Psoas muscle (tissue), 7 donors: ENCODE measurements at regions not wholly inside any gene's neighbourhood (a gene's known extent, or its start where the extent isn't known, plus 50 kb on each side); places are given as distances from the start of the nearest gene placed in this dataset.

Experiments used
- ATAC-seq, 4 donors: fragments of 200-7000 bp; cut with Tn5 transposase; one replicate each; pipeline ENCODE4 v1.9.1; 2020; ENCODE audit warnings: moderate library complexity in 3 of 4, mild to moderate bottlenecking in 2 of 4
- DNase-seq, 2 donors: peaks; one replicate each; pipeline ENCODE4 v3.0.0-alpha.2; 2020
- H3K27ac ChIP-seq: fragments of 200-600 bp; one replicate; pipeline ENCODE4 v1.8.0; 2022
- H3K27me3 ChIP-seq, 3 donors: fragments of 200-600 bp in 1 of 3; one replicate each; pipeline versions ENCODE4 v1.6.1 to v1.8.0; 2013 to 2022; ENCODE audit warnings: low read length in 2 of 3, mild to moderate bottlenecking in 2 of 3, moderate library complexity in 1 of 3; ENCODE audit not compliant: insufficient read depth in 3 of 3
- H3K36me3 ChIP-seq, 2 donors: fragments of 200-600 bp in 1 of 2; one replicate each; pipeline versions ENCODE4 v1.6.1 to v1.8.0; 2013 to 2022; ENCODE audit warnings: low read depth in 1 of 2, mild to moderate bottlenecking in 1 of 2, moderate library complexity in 1 of 2; ENCODE audit not compliant: insufficient read depth in 1 of 2
- H3K4me1 ChIP-seq: fragments of 200-600 bp; one replicate; pipeline ENCODE4 v1.8.0; 2022
- H3K4me3 ChIP-seq: fragments of 200-600 bp; one replicate; pipeline ENCODE4 v1.8.0; 2022; ENCODE audit warnings: mild to moderate bottlenecking
- H3K9me3 ChIP-seq: fragments of 200-600 bp; one replicate; pipeline ENCODE4 v1.8.0; 2022
- WGBS, 3 donors: extraction: QIAGEN DNeasy Blood & Tissue Kit; methylation state at CpG; one replicate each; pipeline versions ENCODE4 v1.1.6 to v1.1.7; 2013; 5-methylcytosine and 5-hydroxymethylcytosine counted together
- intact Hi-C, 2 donors: fragments of 100-400 bp; cut with DNase I; formaldehyde crosslinking; loops; one replicate each; pipeline versions ENCODE4 v1.11.0 to v1.14.2; 2022
- TF ChIP-seq, protein P1 (sequence below): fragments of 200-600 bp; IDR thresholded peaks from one replicate; pipeline ENCODE4 v1.8.0; 2022; ENCODE audit warnings: antibody characterized with exemption
- donor health status: healthy with polysubstance abuse.
- donor health status: DM: no; HTN: no; CAD: no; lungs with moderate emphysema.
- donor health status: Bipolar disorder and iron deficiency.
- donor health status: healthy.
- donor health status: DM: yes; HTN: yes; CAD: no.
- donor health status: DM: no; HTN: no; CAD: no.
- donor health status: DM: yes; HTN: yes; CAD: no.

GRCh38 chr4:170716868-170717267 lies 627.1 kb upstream of the AADAT start:
- WGBS, 3 donors = 77 to 88% (median 81%) methylated on average over 1 of the region's 1 CpG
- no peak overlapping the region for H3K27ac ChIP-seq
- H3K36me3 ChIP-seq = no peaks in the 10 kb centered on the region
- ATAC-seq (no peak), DNase-seq (no peak)
- no peaks in the 10 kb centered on the region for H3K9me3 ChIP-seq
- H3K4me1 ChIP-seq = no peaks in the 10 kb centered on the region
- intact Hi-C loops = no loop called here
- TF ChIP-seq, protein P1, sequence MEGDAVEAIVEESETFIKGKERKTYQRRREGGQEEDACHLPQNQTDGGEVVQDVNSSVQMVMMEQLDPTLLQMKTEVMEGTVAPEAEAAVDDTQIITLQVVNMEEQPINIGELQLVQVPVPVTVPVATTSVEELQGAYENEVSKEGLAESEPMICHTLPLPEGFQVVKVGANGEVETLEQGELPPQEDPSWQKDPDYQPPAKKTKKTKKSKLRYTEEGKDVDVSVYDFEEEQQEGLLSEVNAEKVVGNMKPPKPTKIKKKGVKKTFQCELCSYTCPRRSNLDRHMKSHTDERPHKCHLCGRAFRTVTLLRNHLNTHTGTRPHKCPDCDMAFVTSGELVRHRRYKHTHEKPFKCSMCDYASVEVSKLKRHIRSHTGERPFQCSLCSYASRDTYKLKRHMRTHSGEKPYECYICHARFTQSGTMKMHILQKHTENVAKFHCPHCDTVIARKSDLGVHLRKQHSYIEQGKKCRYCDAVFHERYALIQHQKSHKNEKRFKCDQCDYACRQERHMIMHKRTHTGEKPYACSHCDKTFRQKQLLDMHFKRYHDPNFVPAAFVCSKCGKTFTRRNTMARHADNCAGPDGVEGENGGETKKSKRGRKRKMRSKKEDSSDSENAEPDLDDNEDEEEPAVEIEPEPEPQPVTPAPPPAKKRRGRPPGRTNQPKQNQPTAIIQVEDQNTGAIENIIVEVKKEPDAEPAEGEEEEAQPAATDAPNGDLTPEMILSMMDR = no peak
- H3K4me3 ChIP-seq = no peak overlapping the region
- H3K27me3 ChIP-seq = no peaks in the 10 kb centered on the region

DNA sequence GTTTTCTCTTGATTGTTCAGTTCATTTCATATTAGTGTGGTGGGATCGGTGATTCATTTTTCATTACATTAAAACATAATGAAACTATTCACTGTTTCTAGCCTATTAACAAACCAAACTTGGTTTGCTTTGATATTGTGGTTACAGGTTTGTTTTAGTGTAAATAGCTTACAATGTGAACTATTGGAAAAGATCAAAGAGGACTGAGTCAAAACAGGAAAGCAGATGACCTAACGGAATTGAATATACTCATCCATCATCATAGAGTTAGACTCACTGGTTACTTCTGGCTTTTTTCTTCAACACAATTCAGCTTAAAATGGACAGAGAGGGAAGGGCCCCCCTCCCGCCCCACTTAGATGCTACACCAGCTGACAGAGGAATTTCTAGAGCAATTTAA lies 616.2 kb upstream of the AADAT start:
- no peaks in the 10 kb centered on the region for H3K4me1 ChIP-seq
- no peak overlapping the region for H3K4me3 ChIP-seq
- H3K27ac ChIP-seq = no peak overlapping the region
- no peaks in the 10 kb centered on the region for H3K9me3 ChIP-seq
- ATAC-seq (no peak), DNase-seq (no peak)
- 83 to 88% (median 87%) methylated on average over 3 of the region's 3 CpGs for WGBS, 3 donors
- no peaks in the 10 kb centered on the region for H3K27me3 ChIP-seq
- TF ChIP-seq, protein P1 = no peak
- intact Hi-C loops = no loop called here
- no peaks in the 10 kb centered on the region for H3K36me3 ChIP-seq

- WGBS, 3 donors = 88 to 96% (median 91%) methylated on average over 5 of the region's 5 CpGs
- Histone ChIP-seq H3K4me1 (no peaks in the 10 kb centered on the region), H3K4me3 (no peak overlapping the region), H3K27me3 (no peaks in the 10 kb centered on the region), H3K36me3 (no peaks in the 10 kb centered on the region), H3K9me3 (no peaks in the 10 kb centered on the region), H3K27ac (no peak overlapping the region)
- TF ChIP-seq, protein P1 = no peak
- DNase-seq (no peak), ATAC-seq (no peak)
- intact Hi-C loops = no loop called here
Measured at GRCh38 chr4:170700064-170700463, 610.3 kb upstream of the AADAT start.

- 42 to 52% (median 44%) methylated on average over 1 of the region's 1 CpG for WGBS, 3 donors
- no peaks in the 10 kb centered on the region for H3K9me3 ChIP-seq
- no peak overlapping the region for H3K27ac ChIP-seq
- TF ChIP-seq, protein P1 = no peak
- H3K4me1 ChIP-seq = no peaks in the 10 kb centered on the region
- ATAC-seq (no peak), DNase-seq (no peak)
- H3K36me3 ChIP-seq = no peaks in the 10 kb centered on the region
- intact Hi-C loops = no loop called here
- H3K27me3 ChIP-seq = no peaks in the 10 kb centered on the region
- no peak overlapping the region for H3K4me3 ChIP-seq
Measured at GRCh38 chr4:170698334-170698733, 608.6 kb upstream of the AADAT start.

DNA sequence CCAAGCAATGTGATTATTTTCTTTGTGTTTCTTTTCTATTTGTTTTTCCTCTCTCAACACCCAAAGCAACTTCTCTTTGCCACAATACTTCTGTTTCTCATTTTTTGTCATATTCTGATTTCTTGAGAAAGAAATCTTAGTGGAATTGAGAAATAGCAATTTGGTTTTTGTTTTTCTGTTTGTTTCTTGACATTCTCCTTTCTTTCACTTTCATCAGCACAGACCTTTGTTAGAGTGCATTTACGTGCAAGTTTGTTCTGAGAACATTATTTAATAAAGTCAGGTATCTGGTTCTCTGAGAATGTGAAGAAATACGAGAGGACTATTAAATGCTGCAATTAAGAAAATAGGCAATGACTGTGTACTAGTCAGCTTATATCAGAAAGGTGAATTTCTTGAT lies 608.1 kb upstream of the AADAT start:
- intact Hi-C loops = no loop called here
- Histone ChIP-seq H3K27me3 (no peaks in the 10 kb centered on the region), H3K4me1 (no peaks in the 10 kb centered on the region), H3K4me3 (no peak overlapping the region), H3K36me3 (no peaks in the 10 kb centered on the region), H3K27ac (no peak overlapping the region), H3K9me3 (no peaks in the 10 kb centered on the region)
- ATAC-seq (no peak), DNase-seq (no peak)
- WGBS, 3 donors = 58 to 67% (median 63%) methylated on average over 2 of the region's 2 CpGs
- TF ChIP-seq, protein P1 = no peak
